ENCODE measurements at regions not wholly inside any gene's neighbourhood (a gene's known extent, or its start where the extent isn't known, plus 50 kb on each side); places are given as distances from the start of the nearest gene placed in this dataset.

GRCh38 chr5:148921350-148921749, 94.9 kb downstream of the ADRB2 start:
- in situ Hi-C loops (cut with HindIII; ENCODE audit: low pct_unique_long_range_greater_than_20kb, low sequenced_read_pairs) = no loop called here
- no peak for TF ChIP-seq JUND (IDR thresholded peaks at IDR 0.05; ENCODE audit: low read depth)
- no peak for DNase-seq (ENCODE audit: low read depth in 1 of 2, low spot score in 1 of 2)

- DNase-seq (ENCODE audit: low read depth in 1 of 2, low spot score in 1 of 2) = no peak
- in situ Hi-C loops (cut with HindIII; ENCODE audit: low pct_unique_long_range_greater_than_20kb, low sequenced_read_pairs) = no loop called here
- no peak for TF ChIP-seq JUND (IDR thresholded peaks at IDR 0.05; ENCODE audit: low read depth)
These were observed 96.2 kb downstream of the ADRB2 start for GRCh38 chr5:148922606-148923005.

GRCh38 chr5:148923023-148923422, 96.6 kb downstream of the ADRB2 start:
- no peak for TF ChIP-seq JUND (IDR thresholded peaks at IDR 0.05; ENCODE audit: low read depth)
- in situ Hi-C loops (cut with HindIII; ENCODE audit: low pct_unique_long_range_greater_than_20kb, low sequenced_read_pairs) = no loop called here
- DNase-seq (ENCODE audit: low read depth in 1 of 2, low spot score in 1 of 2) = no peak

- no peak for TF ChIP-seq JUND (IDR thresholded peaks at IDR 0.05; ENCODE audit: low read depth)
- in situ Hi-C loops (cut with HindIII; ENCODE audit: low pct_unique_long_range_greater_than_20kb, low sequenced_read_pairs) = no loop called here
- peak in 1 of 2 experiments; percentile 84 for DNase-seq (ENCODE audit: low read depth in 1 of 2, low spot score in 1 of 2)
These were observed 98.4 kb downstream of the ADRB2 start for GRCh38 chr5:148924817-148925216.

- in situ Hi-C loops (cut with HindIII; ENCODE audit: low pct_unique_long_range_greater_than_20kb, low sequenced_read_pairs) = no loop called here
- TF ChIP-seq JUND (IDR thresholded peaks at IDR 0.05; ENCODE audit: low read depth) = no peak
- no peak for DNase-seq (ENCODE audit: low read depth in 1 of 2, low spot score in 1 of 2)
These were observed 99.8 kb downstream of the ADRB2 start for GRCh38 chr5:148926207-148926606.

GRCh38 chr5:148927307-148927946, 101.0 kb downstream of the ADRB2 start:
- in situ Hi-C loops (cut with HindIII; ENCODE audit: low pct_unique_long_range_greater_than_20kb, low sequenced_read_pairs) = no loop called here
- no peak for TF ChIP-seq JUND (IDR thresholded peaks at IDR 0.05; ENCODE audit: low read depth)
- no peak for DNase-seq (ENCODE audit: low read depth in 1 of 2, low spot score in 1 of 2)

GRCh38 chr5:148928141-148928540, 101.7 kb downstream of the ADRB2 start:
- TF ChIP-seq JUND (IDR thresholded peaks at IDR 0.05; ENCODE audit: low read depth) = no peak
- in situ Hi-C loops (cut with HindIII; ENCODE audit: low pct_unique_long_range_greater_than_20kb, low sequenced_read_pairs) = no loop called here

GRCh38 chr5:148931453-148932057, 105.1 kb downstream of the ADRB2 start:
- DNase-seq (ENCODE audit: low read depth in 1 of 2, low spot score in 1 of 2) = no peak
- no peak for TF ChIP-seq JUND (IDR thresholded peaks at IDR 0.05; ENCODE audit: low read depth)
- in situ Hi-C loops (cut with HindIII; ENCODE audit: low pct_unique_long_range_greater_than_20kb, low sequenced_read_pairs) = no loop called here

More at GRCh38 chr5:148928141-148928540, 101.7 kb downstream of the ADRB2 start:
- no peak for DNase-seq (ENCODE audit: low read depth in 1 of 2, low spot score in 1 of 2)

GRCh38 chr5:148932355-148932935, 106.0 kb downstream of the ADRB2 start:
- TF ChIP-seq JUND (IDR thresholded peaks at IDR 0.05; ENCODE audit: low read depth) = no peak
- in situ Hi-C loops (cut with HindIII; ENCODE audit: low pct_unique_long_range_greater_than_20kb, low sequenced_read_pairs) = no loop called here
- no peak for DNase-seq (ENCODE audit: low read depth in 1 of 2, low spot score in 1 of 2)

- no peak for DNase-seq (ENCODE audit: low read depth in 1 of 2, low spot score in 1 of 2)
- in situ Hi-C loops (cut with HindIII; ENCODE audit: low pct_unique_long_range_greater_than_20kb, low sequenced_read_pairs) = no loop called here
- no peak for TF ChIP-seq JUND (IDR thresholded peaks at IDR 0.05; ENCODE audit: low read depth)
These were observed 107.6 kb downstream of the ADRB2 start for GRCh38 chr5:148933903-148934432.

- in situ Hi-C loops (cut with HindIII; ENCODE audit: low pct_unique_long_range_greater_than_20kb, low sequenced_read_pairs) = no loop called here
- no peak for TF ChIP-seq JUND (IDR thresholded peaks at IDR 0.05; ENCODE audit: low read depth)
- DNase-seq (ENCODE audit: low read depth in 1 of 2, low spot score in 1 of 2) = no peak
These were observed 108.5 kb downstream of the ADRB2 start for GRCh38 chr5:148934895-148935400.

GRCh38 chr5:148937239-148937638, 110.8 kb downstream of the ADRB2 start:
- no peak for TF ChIP-seq JUND (IDR thresholded peaks at IDR 0.05; ENCODE audit: low read depth)
- in situ Hi-C loops (cut with HindIII; ENCODE audit: low pct_unique_long_range_greater_than_20kb, low sequenced_read_pairs) = no loop called here
- no peak for DNase-seq (ENCODE audit: low read depth in 1 of 2, low spot score in 1 of 2)

Measured in T47D (cell line).